OCI-LY7 (cell line): ENCODE measurements at regions not wholly inside any gene's neighbourhood (a gene's known extent, or its start where the extent isn't known, plus 50 kb on each side); places are given as distances from the start of the nearest gene placed in this dataset.

Source experiments
- CTCF ChIP-seq: fragments of 200-600 bp; sonication (generic); conservative IDR thresholded peaks from 2 replicates; pipeline ENCODE4 v1.5.1; 2014; ENCODE audit warnings: mild to moderate bottlenecking, antibody characterized with exemption, low read length, moderate library complexity, mixed read lengths
- EZH2phosphoT487 ChIP-seq: fragments of 200-600 bp; sonication (generic); IDR thresholded peaks from 2 replicates; pipeline ENCODE4 v1.6.1; 2018; ENCODE audit warnings: low read depth, borderline replicate concordance, mild to moderate bottlenecking, mixed run types, antibody characterized with exemption, low read length, moderate library complexity, mixed read lengths

- TF ChIP-seq CTCF: no peak
- no peak for TF ChIP-seq EZH2phosphoT487
These were observed 153.3 kb downstream of the LSMEM1 start for GRCh38 chr7:112634107-112634506.
